DND-41 (cell line): ENCODE measurements at regions not wholly inside any gene's neighbourhood (a gene's known extent, or its start where the extent isn't known, plus 50 kb on each side); places are given as distances from the start of the nearest gene placed in this dataset.

ENCODE experiments used
- CTCF ChIP-seq: IDR thresholded peaks from 2 replicates; pipeline ENCODE4 v1.5.1; 2012; ENCODE audit warnings: borderline replicate concordance, low read length, moderate library complexity, mild to moderate bottlenecking; ENCODE audit not compliant: poor library complexity, severe bottlenecking; ENCODE audit errors: extremely low read depth
- EZH2 ChIP-seq: IDR thresholded peaks from 3 replicates; pipeline ENCODE4 v1.6.1; 2012; ENCODE audit warnings: borderline replicate concordance, low read depth, mild to moderate bottlenecking, moderate library complexity, low read length, inconsistent platforms; ENCODE audit not compliant: severe bottlenecking

- no peak for TF ChIP-seq CTCF
- no peak for TF ChIP-seq EZH2
Observed at GRCh38 chr13:89865164-89866064, 1482.1 kb upstream of the MIR17HG start.
